ELR (cell line): ENCODE measurements at regions not wholly inside any gene's neighbourhood (a gene's known extent, or its start where the extent isn't known, plus 50 kb on each side); places are given as distances from the start of the nearest gene placed in this dataset.

Source experiments
- DNase-seq: peaks from one replicate; pipeline ENCODE4 v3.0.0-alpha.2; 2015; ENCODE audit warnings: low read depth

GRCh38 chr12:98062464-98063245, 452.7 kb upstream of the TMPO start:
- no peak for DNase-seq

GRCh38 chr12:98064501-98064900, 450.9 kb upstream of the TMPO start:
- DNase-seq: no peak

- no peak for DNase-seq
Measured at GRCh38 chr12:98067795-98068194, 447.6 kb upstream of the TMPO start.

GRCh38 chr12:98073610-98074009, 441.8 kb upstream of the TMPO start:
- no peak for DNase-seq

GRCh38 chr12:98074286-98074685, 441.1 kb upstream of the TMPO start:
- no peak for DNase-seq

- DNase-seq: no peak
Measured at GRCh38 chr12:98084391-98084790, 431.0 kb upstream of the TMPO start.

- no peak for DNase-seq
Measured at GRCh38 chr12:98085046-98085755, 430.2 kb upstream of the TMPO start.

GRCh38 chr12:98090731-98091130, 424.7 kb upstream of the TMPO start:
- DNase-seq: no peak

- no peak for DNase-seq
Measured at GRCh38 chr12:98096436-98096835, 419.0 kb upstream of the TMPO start.

GRCh38 chr12:98106031-98106683, 409.2 kb upstream of the TMPO start:
- DNase-seq: no peak

GRCh38 chr12:98109266-98109665, 406.1 kb upstream of the TMPO start:
- no peak for DNase-seq

- DNase-seq: no peak
Measured at GRCh38 chr12:98110536-98110935, 404.9 kb upstream of the TMPO start.

GRCh38 chr12:98113548-98113947, 401.8 kb upstream of the TMPO start:
- no peak for DNase-seq

- no peak for DNase-seq
Measured at GRCh38 chr12:98121963-98122362, 393.4 kb upstream of the TMPO start.

- no peak for DNase-seq
Measured at GRCh38 chr12:98123021-98123461, 392.3 kb upstream of the TMPO start.

GRCh38 chr12:98126637-98127335, 388.6 kb upstream of the TMPO start:
- no peak for DNase-seq

GRCh38 chr12:98127336-98127679, 388.1 kb upstream of the TMPO start:
- DNase-seq: no peak

- DNase-seq: no peak
Measured at GRCh38 chr12:98127854-98128253, 387.5 kb upstream of the TMPO start.

GRCh38 chr12:98136544-98136943, 378.8 kb upstream of the TMPO start:
- no peak for DNase-seq

- DNase-seq: no peak
Measured at GRCh38 chr12:98137278-98137677, 378.1 kb upstream of the TMPO start.

- no peak for DNase-seq
Measured at GRCh38 chr12:98144953-98145352, 370.4 kb upstream of the TMPO start.

GRCh38 chr12:98146043-98146442, 369.3 kb upstream of the TMPO start:
- DNase-seq: no peak

- no peak for DNase-seq
Measured at GRCh38 chr12:98146487-98146886, 368.9 kb upstream of the TMPO start.
